ENCODE measurements at regions not wholly inside any gene's neighbourhood (a gene's known extent, or its start where the extent isn't known, plus 50 kb on each side); places are given as distances from the start of the nearest gene placed in this dataset.

DNA sequence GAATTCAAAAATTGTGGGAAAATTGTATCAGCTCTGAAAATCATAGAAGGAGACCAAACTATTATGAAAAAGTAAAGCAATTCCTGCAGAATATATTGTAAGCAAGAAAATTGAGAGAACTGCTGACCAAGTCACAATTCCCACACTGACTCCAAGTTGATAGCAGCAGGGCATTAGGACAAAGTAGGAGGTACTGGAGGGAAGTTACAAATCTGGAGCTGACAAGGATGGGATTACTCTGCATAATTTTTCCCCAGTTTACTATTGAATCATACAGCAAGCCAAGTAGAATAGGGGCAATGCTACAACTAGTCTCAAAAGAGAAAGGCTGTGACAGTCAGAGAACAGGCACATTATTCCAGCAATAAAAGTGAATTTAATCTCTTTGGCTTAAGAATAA lies 161.3 kb upstream of the USP25 start:
- no peak overlapping the region for H3K4me3 ChIP-seq (ENCODE audit: low read depth, low read length)
- TF ChIP-seq, protein P1, sequence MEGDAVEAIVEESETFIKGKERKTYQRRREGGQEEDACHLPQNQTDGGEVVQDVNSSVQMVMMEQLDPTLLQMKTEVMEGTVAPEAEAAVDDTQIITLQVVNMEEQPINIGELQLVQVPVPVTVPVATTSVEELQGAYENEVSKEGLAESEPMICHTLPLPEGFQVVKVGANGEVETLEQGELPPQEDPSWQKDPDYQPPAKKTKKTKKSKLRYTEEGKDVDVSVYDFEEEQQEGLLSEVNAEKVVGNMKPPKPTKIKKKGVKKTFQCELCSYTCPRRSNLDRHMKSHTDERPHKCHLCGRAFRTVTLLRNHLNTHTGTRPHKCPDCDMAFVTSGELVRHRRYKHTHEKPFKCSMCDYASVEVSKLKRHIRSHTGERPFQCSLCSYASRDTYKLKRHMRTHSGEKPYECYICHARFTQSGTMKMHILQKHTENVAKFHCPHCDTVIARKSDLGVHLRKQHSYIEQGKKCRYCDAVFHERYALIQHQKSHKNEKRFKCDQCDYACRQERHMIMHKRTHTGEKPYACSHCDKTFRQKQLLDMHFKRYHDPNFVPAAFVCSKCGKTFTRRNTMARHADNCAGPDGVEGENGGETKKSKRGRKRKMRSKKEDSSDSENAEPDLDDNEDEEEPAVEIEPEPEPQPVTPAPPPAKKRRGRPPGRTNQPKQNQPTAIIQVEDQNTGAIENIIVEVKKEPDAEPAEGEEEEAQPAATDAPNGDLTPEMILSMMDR (IDR thresholded peaks at IDR 0.05; ENCODE audit: control insufficient read depth, extremely low read depth, insufficient read depth), result no peak
- no peak for DNase-seq (ENCODE audit: low read depth)

DNA sequence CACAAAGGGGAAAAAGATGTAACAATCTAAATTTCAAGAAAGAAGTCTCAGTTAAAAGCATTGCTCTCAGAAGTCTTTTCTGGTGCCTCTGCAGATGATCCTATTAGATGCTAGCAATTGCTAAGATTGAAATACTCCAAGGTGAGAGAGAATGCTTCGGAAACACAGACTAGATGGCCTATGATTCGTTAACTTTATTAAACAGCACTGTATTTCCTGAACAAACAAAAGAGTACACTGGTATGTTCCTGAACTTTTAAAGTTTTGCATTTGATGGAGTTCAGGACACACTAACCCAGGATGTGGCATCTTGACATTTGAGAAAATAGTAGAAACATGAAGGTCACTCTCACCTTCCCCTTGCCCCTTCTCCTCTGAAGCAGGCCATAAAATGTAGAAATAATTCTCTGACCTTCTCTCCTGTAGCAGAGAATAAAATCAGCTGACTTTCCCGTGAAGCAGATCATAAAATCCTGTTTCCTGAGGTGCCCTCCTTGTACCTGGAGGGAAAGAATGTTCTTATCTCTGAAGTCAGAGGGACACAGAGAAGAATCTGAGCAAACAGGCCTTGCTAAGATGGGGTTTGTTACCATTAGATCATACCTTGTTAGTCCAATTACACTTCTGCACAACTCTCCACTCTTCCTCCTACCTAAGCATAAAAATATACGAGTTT lies 142.9 kb upstream of the USP25 start:
- peak; percentile 45 for DNase-seq (ENCODE audit: low read depth)
- TF ChIP-seq, protein P1 (IDR thresholded peaks at IDR 0.05; ENCODE audit: control insufficient read depth, extremely low read depth, insufficient read depth), result no peak
- no peak overlapping the region for H3K4me3 ChIP-seq (ENCODE audit: low read depth, low read length)

DNA sequence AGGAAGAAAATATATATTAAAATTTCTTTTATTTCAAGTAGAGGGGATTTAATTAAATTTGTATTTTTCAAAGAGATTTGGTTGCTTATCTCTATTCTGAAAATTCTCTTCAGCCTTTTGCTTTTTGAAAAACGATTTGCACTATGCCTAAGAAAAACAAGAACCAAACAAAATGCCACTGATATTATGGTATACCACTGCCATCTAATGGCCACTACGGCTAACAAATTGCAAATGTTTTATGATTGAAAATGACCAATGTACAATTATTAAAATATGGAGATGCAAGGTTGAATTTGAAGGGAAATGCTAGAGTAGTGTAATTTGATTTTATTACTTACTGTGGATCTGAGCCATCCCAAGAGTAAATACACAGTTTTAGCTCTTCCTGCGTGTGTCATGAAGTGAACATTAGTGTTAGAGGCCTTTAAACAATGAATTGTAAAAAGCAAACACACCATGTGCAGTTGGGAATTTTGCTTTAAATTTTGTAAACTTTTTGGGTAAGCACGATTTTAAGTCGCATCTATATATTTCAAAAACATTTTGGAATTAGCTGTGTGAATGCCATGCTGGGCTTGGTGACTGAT lies 137.4 kb upstream of the USP25 start:
- H3K4me3 ChIP-seq (ENCODE audit: low read depth, low read length), result no peak overlapping the region
- DNase-seq (ENCODE audit: low read depth), result peak; percentile 72
- TF ChIP-seq, protein P1 (IDR thresholded peaks at IDR 0.05; ENCODE audit: control insufficient read depth, extremely low read depth, insufficient read depth), result peak; percentile 81

DNA sequence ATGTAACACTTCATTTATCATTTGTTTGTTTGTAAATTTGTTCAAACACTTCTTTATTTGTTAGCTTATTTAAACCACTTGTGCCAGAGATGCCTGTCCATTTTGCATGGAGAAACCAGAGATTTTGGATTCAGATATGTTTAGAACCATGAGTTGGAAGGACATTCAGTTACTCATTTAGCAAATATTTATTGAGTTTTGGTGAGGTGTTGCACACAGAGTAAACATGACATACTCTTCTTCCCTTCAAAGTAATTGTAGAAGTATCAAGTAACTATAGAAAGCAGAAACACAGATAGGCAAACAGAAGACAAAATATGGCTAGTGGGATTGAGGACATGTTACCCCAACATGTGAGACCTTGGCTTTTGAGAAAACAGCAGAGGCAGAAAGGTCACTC lies 136.8 kb upstream of the USP25 start:
- no peak overlapping the region for H3K4me3 ChIP-seq (ENCODE audit: low read depth, low read length)
- DNase-seq (ENCODE audit: low read depth), result peak; percentile 43
- TF ChIP-seq, protein P1 (IDR thresholded peaks at IDR 0.05; ENCODE audit: control insufficient read depth, extremely low read depth, insufficient read depth), result no peak

DNA sequence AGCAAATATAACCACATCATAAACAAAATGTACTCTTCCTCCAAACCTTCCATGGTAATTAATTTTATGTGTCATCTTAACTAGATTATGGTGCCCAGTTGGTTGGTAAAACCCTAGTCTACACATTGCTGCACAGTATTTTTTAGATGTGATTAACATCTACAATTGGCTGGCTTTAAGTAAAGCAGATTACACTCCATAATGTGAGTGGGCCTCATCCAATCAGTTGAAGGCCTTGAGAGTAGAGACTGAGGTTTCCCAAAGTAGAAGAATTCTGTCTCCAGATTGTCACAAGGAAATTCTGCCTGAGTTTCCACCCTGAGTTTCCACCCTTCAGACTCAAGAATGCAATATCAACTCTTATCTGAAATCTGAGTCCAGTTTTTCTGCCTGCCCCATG lies 128.4 kb upstream of the USP25 start:
- DNase-seq (ENCODE audit: low read depth), result no peak
- TF ChIP-seq, protein P1 (IDR thresholded peaks at IDR 0.05; ENCODE audit: control insufficient read depth, extremely low read depth, insufficient read depth), result no peak
- no peak overlapping the region for H3K4me3 ChIP-seq (ENCODE audit: low read depth, low read length)

DNA sequence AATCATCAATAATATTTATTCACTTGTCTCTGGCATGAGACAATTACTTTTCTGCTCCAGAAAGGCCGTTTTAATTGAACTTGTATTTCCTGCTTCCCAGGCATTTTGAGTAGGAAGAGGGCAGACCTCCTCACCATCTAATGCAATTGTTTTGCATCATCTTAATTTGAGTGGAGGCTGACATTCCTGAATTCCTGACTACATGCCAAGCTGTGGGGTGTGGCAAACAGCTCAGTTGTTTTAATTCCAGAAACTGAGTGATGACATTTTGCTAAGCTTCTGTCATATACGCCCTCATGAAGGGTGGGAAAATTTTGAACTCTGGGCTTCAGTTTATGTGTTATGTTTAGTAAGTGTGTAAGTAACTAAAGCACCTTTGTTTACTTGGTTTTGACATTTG lies 125.4 kb upstream of the USP25 start:
- DNase-seq (ENCODE audit: low read depth), result no peak
- TF ChIP-seq, protein P1 (IDR thresholded peaks at IDR 0.05; ENCODE audit: control insufficient read depth, extremely low read depth, insufficient read depth), result no peak
- no peak overlapping the region for H3K4me3 ChIP-seq (ENCODE audit: low read depth, low read length)

DNA sequence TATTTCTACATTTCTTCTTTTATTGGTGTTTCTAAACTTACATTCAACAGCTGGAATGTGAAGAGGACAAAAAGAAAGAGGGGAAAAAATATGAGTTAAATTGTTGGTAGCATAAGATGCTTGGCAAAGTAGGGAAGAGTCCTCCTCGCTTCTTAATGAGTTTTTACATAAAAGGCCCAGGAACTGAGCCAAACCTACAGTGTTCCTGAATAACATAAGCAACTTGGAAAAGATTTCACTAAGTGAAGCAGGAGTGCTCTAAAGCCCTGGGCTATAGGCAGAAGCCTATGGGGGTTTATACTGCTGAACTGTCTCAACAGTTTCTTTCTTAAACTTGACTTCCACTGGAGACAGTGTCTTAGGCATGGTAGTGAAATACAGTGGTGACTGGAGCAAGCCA lies 115.0 kb upstream of the USP25 start:
- no peak for DNase-seq (ENCODE audit: low read depth)
- TF ChIP-seq, protein P1 (IDR thresholded peaks at IDR 0.05; ENCODE audit: control insufficient read depth, extremely low read depth, insufficient read depth), result no peak
- H3K4me3 ChIP-seq (ENCODE audit: low read depth, low read length), result no peak overlapping the region
